Head of caudate nucleus (tissue), 42 donors: ENCODE measurements at regions not wholly inside any gene's neighbourhood (a gene's known extent, or its start where the extent isn't known, plus 50 kb on each side); places are given as distances from the start of the nearest gene placed in this dataset.

Experiments used
- DNase-seq, 42 donors: peaks; one replicate each; pipeline versions ENCODE4 v3.0.0 to v3.0.0-alpha.2; 2020 to 2021; ENCODE audit warnings: mixed read lengths in 7 of 42
- intact Hi-C: fragments of 100-400 bp; cut with DNase I; formaldehyde crosslinking; loops from one replicate; pipeline ENCODE4 v1.15.0; 2022

GRCh38 chr9:106723926-106724325 lies 139.0 kb upstream of the ZNF462 start:
- intact Hi-C loops = no loop called here
- no peak for DNase-seq

GRCh38 chr9:106724566-106724965 lies 138.4 kb upstream of the ZNF462 start:
- no peak for DNase-seq
- intact Hi-C loops = no loop called here

GRCh38 chr9:106726070-106726815 lies 136.7 kb upstream of the ZNF462 start:
- intact Hi-C loops = no loop called here
- DNase-seq = no peak

- intact Hi-C loops = no loop called here
- no peak for DNase-seq
Measured at GRCh38 chr9:106727969-106728368, 135.0 kb upstream of the ZNF462 start.

- DNase-seq = no peak
- intact Hi-C loops = no loop called here
Measured at GRCh38 chr9:106728860-106729259, 134.1 kb upstream of the ZNF462 start.

- intact Hi-C loops = no loop called here
- no peak for DNase-seq
Measured at GRCh38 chr9:106731910-106732309, 131.1 kb upstream of the ZNF462 start.

- intact Hi-C loops = no loop called here
- no peak for DNase-seq
Measured at GRCh38 chr9:106733828-106734380, 129.1 kb upstream of the ZNF462 start.

GRCh38 chr9:106737516-106737915 lies 125.5 kb upstream of the ZNF462 start:
- intact Hi-C loops = no loop called here

GRCh38 chr9:106738109-106738508 lies 124.9 kb upstream of the ZNF462 start:
- DNase-seq = no peak
- intact Hi-C loops = no loop called here

More at GRCh38 chr9:106737516-106737915, 125.5 kb upstream of the ZNF462 start:
- DNase-seq = no peak

GRCh38 chr9:106745457-106745856 lies 117.5 kb upstream of the ZNF462 start:
- DNase-seq = no peak
- intact Hi-C loops = no loop called here

- intact Hi-C loops = no loop called here
- DNase-seq = no peak
Measured at GRCh38 chr9:106745876-106746275, 117.1 kb upstream of the ZNF462 start.

- intact Hi-C loops = no loop called here
- no peak for DNase-seq
Measured at GRCh38 chr9:106751681-106752080, 111.3 kb upstream of the ZNF462 start.

GRCh38 chr9:106752581-106752980 lies 110.4 kb upstream of the ZNF462 start:
- intact Hi-C loops = no loop called here
- DNase-seq = no peak

- DNase-seq = no peak
- intact Hi-C loops = no loop called here
Measured at GRCh38 chr9:106753155-106753671, 109.8 kb upstream of the ZNF462 start.

GRCh38 chr9:106755736-106756135 lies 107.2 kb upstream of the ZNF462 start:
- intact Hi-C loops = no loop called here
- DNase-seq = peak in 1 of 42 donors; percentile 2

- intact Hi-C loops = no loop called here
- no peak for DNase-seq
Measured at GRCh38 chr9:106757514-106757913, 105.5 kb upstream of the ZNF462 start.

GRCh38 chr9:106758911-106759310 lies 104.1 kb upstream of the ZNF462 start:
- DNase-seq = no peak
- intact Hi-C loops = no loop called here

GRCh38 chr9:106761493-106761892 lies 101.5 kb upstream of the ZNF462 start:
- DNase-seq = no peak
- intact Hi-C loops = no loop called here

- no peak for DNase-seq
- intact Hi-C loops = no loop called here
Measured at GRCh38 chr9:106766616-106767015, 96.3 kb upstream of the ZNF462 start.

- intact Hi-C loops = no loop called here
- no peak for DNase-seq
Measured at GRCh38 chr9:106769331-106769730, 93.6 kb upstream of the ZNF462 start.

GRCh38 chr9:106771608-106772007 lies 91.4 kb upstream of the ZNF462 start:
- DNase-seq = no peak
- intact Hi-C loops = no loop called here
